Vagina (tissue), 2 donors: ENCODE measurements at regions not wholly inside any gene's neighbourhood (a gene's known extent, or its start where the extent isn't known, plus 50 kb on each side); places are given as distances from the start of the nearest gene placed in this dataset.

Experiments used
- DNase-seq, 2 donors: peaks; one replicate each; pipeline ENCODE4 v3.0.0-alpha.2; 2017; ENCODE audit errors: extremely low spot score in 2 of 2
- H3K27ac ChIP-seq: fragments of 200-600 bp; sonication (generic); one replicate; pipeline ENCODE4 v1.5.1; 2019
- H3K27me3 ChIP-seq: fragments of 200-600 bp; sonication (generic); one replicate; pipeline ENCODE4 v1.5.1; 2019
- H3K36me3 ChIP-seq, 2 donors: fragments of 200-600 bp; sonication (generic); one replicate each; pipeline ENCODE4 v1.5.1; 2017 to 2019
- H3K4me1 ChIP-seq: fragments of 200-600 bp; sonication (generic); one replicate; pipeline ENCODE4 v1.5.1; 2019
- H3K4me3 ChIP-seq, 2 donors: fragments of 200-600 bp; sonication (generic); 1 replicate in 1 of 2; 2 replicates in 1 of 2; pipeline ENCODE4 v1.5.1; 2016 to 2019
- H3K9me3 ChIP-seq: fragments of 200-600 bp; sonication (generic); one replicate; pipeline ENCODE4 v1.5.1; 2019
- CTCF ChIP-seq, 3 experiments: fragments of 450-650 bp in 2 of 3; fragments of 200-600 bp in 1 of 3; sonication (generic) in 1 of 3; IDR thresholded peaks; one replicate each; pipeline ENCODE4 v1.5.1; 2017 to 2019; ENCODE audit warnings: antibody characterized with exemption in 3 of 3, mild to moderate bottlenecking in 2 of 3, moderate library complexity in 2 of 3
- POLR2A ChIP-seq, 2 donors: fragments of 450-650 bp; IDR thresholded peaks; one replicate each; pipeline ENCODE4 v1.6.1; 2017; ENCODE audit warnings: antibody characterized with exemption in 2 of 2, mild to moderate bottlenecking in 2 of 2, moderate library complexity in 2 of 2
- POLR2AphosphoS5 ChIP-seq, 2 donors: sonication (generic); formaldehyde crosslinking; IDR thresholded peaks; one replicate each; pipeline ENCODE4 v1.9.0; 2017; ENCODE audit warnings: antibody characterized with exemption in 2 of 2, mild to moderate bottlenecking in 2 of 2, low read depth in 1 of 2; ENCODE audit not compliant: insufficient read depth in 1 of 2
- intact Hi-C: fragments of 100-400 bp; cut with DNase I; formaldehyde crosslinking; loops from one replicate; pipeline ENCODE4 v1.15.1; 2023

GRCh38 chr20:11726026-11726425, 191.7 kb upstream of the BTBD3 start:
- Histone ChIP-seq H3K36me3 (no peaks in the 10 kb centered on the region), H3K9me3 (no peaks in the 10 kb centered on the region), H3K27me3 (no peaks in the 10 kb centered on the region), H3K4me3 (no peak overlapping the region), H3K4me1 (no peaks in the 10 kb centered on the region), H3K27ac (no peak overlapping the region)
- DNase-seq: no peak
- intact Hi-C loops: no loop called here
- TF ChIP-seq POLR2A (IDR thresholded peaks at IDR 0.05) (no peak), POLR2AphosphoS5 (IDR thresholded peaks at IDR 0.05; ENCODE audit: insufficient read depth in 1 of 2, low read depth in 1 of 2) (no peak), CTCF (IDR thresholded peaks at IDR 0.05) (no peak)

GRCh38 chr20:11727708-11728107, 190.0 kb upstream of the BTBD3 start:
- no peak overlapping the region for H3K4me3 ChIP-seq
- H3K27me3 ChIP-seq: no peaks in the 10 kb centered on the region
- no peak overlapping the region for H3K27ac ChIP-seq
- TF ChIP-seq POLR2A (IDR thresholded peaks at IDR 0.05) (no peak), POLR2AphosphoS5 (IDR thresholded peaks at IDR 0.05; ENCODE audit: insufficient read depth in 1 of 2, low read depth in 1 of 2) (no peak), CTCF (IDR thresholded peaks at IDR 0.05) (no peak)
- intact Hi-C loops: no loop called here
- no peaks in the 10 kb centered on the region for H3K9me3 ChIP-seq
- H3K4me1 ChIP-seq: no peaks in the 10 kb centered on the region
- no peak for DNase-seq
- no peaks in the 10 kb centered on the region for H3K36me3 ChIP-seq

- H3K36me3 ChIP-seq: no peaks in the 10 kb centered on the region
- DNase-seq: no peak
- H3K27me3 ChIP-seq: no peaks in the 10 kb centered on the region
- H3K4me3 ChIP-seq: no peak overlapping the region
- intact Hi-C loops: no loop called here
- TF ChIP-seq POLR2AphosphoS5 (IDR thresholded peaks at IDR 0.05; ENCODE audit: insufficient read depth in 1 of 2, low read depth in 1 of 2) (no peak), CTCF (IDR thresholded peaks at IDR 0.05) (no peak), POLR2A (IDR thresholded peaks at IDR 0.05) (no peak)
- no peaks in the 10 kb centered on the region for H3K4me1 ChIP-seq
- H3K27ac ChIP-seq: no peak overlapping the region
- no peaks in the 10 kb centered on the region for H3K9me3 ChIP-seq
Measured at GRCh38 chr20:11728937-11729336, 188.8 kb upstream of the BTBD3 start.

- no peak for TF ChIP-seq CTCF (IDR thresholded peaks at IDR 0.05)
- TF ChIP-seq POLR2A (IDR thresholded peaks at IDR 0.05): no peak
- TF ChIP-seq POLR2AphosphoS5 (IDR thresholded peaks at IDR 0.05; ENCODE audit: insufficient read depth in 1 of 2, low read depth in 1 of 2): no peak
- H3K27ac ChIP-seq: no peak overlapping the region
- H3K4me3 ChIP-seq: no peak overlapping the region
- intact Hi-C loops: no loop called here
- H3K4me1 ChIP-seq: no peaks in the 10 kb centered on the region
- no peaks in the 10 kb centered on the region for H3K9me3 ChIP-seq
- no peaks in the 10 kb centered on the region for H3K27me3 ChIP-seq
- H3K36me3 ChIP-seq: no peaks in the 10 kb centered on the region
- no peak for DNase-seq
Measured at GRCh38 chr20:11729806-11730205, 187.9 kb upstream of the BTBD3 start.

GRCh38 chr20:11734431-11734830, 183.3 kb upstream of the BTBD3 start:
- Histone ChIP-seq H3K9me3 (no peaks in the 10 kb centered on the region), H3K36me3 (no peaks in the 10 kb centered on the region), H3K4me3 (no peak overlapping the region), H3K4me1 (no peaks in the 10 kb centered on the region), H3K27me3 (no peaks in the 10 kb centered on the region), H3K27ac (no peak overlapping the region)
- DNase-seq: no peak
- no peak for TF ChIP-seq POLR2A (IDR thresholded peaks at IDR 0.05)
- no peak for TF ChIP-seq CTCF (IDR thresholded peaks at IDR 0.05)
- TF ChIP-seq POLR2AphosphoS5 (IDR thresholded peaks at IDR 0.05; ENCODE audit: insufficient read depth in 1 of 2, low read depth in 1 of 2): no peak
- intact Hi-C loops: no loop called here
